Stimulated activated CD4-positive, alpha-beta T cell treated with anti-CD3 and anti-CD28 coated beads, Interleukin-1b, Interleukin-23, amount 100 ng/mL, for 1 hour (primary cell): ENCODE measurements at regions not wholly inside any gene's neighbourhood (a gene's known extent, or its start where the extent isn't known, plus 50 kb on each side); places are given as distances from the start of the nearest gene placed in this dataset.

Experiments used
- DNase-seq, 2 donors: peaks; one replicate each; pipeline ENCODE4 v3.0.0-alpha.2; 2020; ENCODE audit warnings: low read depth in 2 of 2

DNA sequence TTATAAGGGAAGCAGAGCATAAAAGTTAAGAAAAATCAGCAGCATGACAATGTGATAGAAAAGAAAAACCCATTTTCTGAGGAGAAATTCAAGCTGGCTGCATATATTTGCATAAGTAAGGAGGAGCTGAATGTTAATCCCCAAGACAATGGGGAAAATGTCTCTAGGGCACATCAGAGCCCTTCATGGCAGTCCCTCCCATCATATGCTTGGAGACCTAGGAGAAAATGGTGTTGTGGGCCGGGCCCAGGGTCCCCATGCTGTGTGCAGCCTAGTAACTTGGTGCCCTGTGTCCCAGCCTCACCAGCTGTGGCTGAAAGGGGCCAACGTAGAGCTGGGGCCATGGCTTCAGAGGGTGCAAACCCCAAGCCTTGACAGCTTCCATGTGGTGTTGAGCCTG lies 100.6 kb upstream of the PLPPR4 start:
- no peak for DNase-seq

DNA sequence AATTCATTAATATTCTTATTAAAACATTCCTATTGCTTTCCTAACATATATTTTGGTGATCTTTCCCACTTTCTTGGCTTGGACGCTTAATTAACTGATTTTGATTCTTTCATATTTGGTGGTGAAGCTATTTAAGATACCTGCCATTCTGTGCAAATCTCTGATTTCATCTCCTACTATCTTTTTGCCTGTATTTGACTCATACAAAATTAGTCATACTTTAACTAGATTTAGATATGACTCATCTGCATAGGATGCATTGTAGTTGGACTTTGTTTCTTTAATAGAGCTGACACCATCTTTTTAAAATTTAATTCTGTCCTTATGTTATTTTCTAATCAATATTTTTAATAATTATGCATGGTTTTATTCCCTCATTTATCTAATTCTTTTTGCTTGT lies 93.8 kb upstream of the PLPPR4 start:
- no peak for DNase-seq

GRCh38 chr1:99171184-99171813 lies 93.0 kb upstream of the PLPPR4 start:
- no peak for DNase-seq

DNA sequence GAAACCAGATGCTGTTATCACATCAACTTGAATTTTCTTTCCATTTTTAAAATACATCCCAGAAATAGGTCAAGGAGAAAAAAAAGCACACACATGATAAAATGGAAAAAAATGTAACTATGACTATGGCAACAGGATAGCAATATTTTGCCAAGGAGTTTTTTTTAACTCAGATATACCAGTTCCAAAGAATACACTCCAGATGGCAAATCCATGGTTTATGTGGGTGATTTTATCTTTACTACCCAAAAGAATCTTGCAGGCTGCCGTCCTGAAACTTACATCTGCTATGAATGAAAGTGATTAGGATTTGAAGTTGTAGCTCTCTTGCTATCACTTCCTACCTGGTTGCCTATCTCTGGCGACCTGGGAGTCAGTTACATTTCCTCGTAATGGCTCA lies 91.0 kb upstream of the PLPPR4 start:
- no peak for DNase-seq

DNA sequence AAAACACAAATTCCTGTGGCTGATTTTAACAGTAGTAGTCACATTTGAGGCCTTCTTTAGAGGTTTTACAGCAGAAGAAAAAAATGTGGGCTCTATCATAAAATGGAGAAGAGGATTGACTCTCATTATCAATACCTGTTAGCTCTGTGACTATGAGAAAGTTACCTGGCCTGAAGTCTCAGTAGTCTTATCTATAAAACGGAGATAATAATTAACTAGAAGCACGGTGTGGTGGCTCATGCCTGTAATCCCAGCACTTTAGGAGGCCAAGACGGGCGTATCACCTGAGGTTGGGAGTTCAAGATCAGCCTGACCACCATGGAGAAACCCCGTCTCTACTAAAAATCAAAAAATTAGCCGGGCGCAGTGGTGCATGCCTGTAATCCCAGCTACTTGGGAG lies 90.4 kb upstream of the PLPPR4 start:
- no peak for DNase-seq

- DNase-seq = no peak
Observed at GRCh38 chr1:99176753-99177152, 87.5 kb upstream of the PLPPR4 start.

- DNase-seq = no peak
Observed at GRCh38 chr1:99177465-99177864, 86.8 kb upstream of the PLPPR4 start.

DNA sequence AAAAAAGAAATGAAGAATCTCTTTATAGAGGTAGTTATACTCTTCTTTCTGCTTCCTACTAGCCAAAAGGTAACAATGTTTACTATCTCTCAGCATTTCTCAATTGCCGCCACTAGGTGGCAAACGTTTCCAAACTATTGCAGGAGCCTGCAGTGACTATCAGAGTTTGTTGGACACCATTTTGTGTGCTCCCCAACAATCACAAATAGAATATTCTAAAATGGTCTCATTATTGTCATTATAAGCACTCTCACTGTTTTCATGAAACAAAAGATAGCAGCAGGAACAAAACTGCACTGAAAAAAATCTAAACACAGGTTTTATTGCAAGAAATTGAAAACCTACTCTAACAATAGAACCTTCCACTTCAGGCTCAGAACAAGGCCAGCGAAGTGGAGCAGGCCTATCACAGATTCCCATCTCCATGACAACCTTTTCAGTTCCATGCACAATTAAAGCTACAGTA lies 83.9 kb upstream of the PLPPR4 start:
- DNase-seq = peak; percentile 8 to 38

DNA sequence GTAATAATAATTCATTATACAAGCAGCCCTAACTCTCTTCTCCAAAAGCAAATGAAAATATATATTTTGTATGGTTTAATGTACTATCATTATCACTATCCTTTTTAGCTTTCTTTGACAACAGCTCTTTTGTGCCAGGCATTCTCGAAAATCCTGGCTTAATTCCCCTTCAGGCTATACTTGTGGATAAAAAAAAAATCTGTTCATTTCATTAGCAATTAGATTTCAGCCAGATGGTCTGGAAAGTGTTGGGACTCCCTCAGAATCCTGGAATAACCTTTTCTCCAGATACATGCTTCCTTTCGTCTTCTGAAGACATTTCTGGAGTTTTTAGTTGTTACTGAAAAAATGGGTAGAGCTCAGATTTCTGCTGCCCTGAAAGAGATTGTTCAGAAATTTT lies 83.4 kb upstream of the PLPPR4 start:
- DNase-seq = no peak

DNA sequence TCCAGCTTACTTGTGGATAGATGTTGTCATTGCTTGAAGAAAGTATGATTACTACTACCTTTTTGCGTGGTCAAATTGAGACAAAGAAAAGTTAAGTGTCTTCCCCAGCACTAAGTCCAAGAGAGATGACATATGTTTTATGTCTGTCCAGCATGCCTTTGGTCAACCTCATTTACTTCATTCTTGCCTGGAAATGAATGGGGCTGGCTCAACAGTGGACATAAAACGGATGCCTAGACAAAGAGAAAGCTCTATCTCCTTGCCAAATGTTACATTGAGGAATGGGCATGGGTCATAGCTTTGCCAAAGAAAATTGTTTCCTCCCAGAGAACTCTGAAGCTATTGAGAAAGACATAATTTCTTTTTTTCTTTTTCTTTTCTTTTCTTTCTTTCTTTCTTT lies 82.4 kb upstream of the PLPPR4 start:
- no peak for DNase-seq

DNA sequence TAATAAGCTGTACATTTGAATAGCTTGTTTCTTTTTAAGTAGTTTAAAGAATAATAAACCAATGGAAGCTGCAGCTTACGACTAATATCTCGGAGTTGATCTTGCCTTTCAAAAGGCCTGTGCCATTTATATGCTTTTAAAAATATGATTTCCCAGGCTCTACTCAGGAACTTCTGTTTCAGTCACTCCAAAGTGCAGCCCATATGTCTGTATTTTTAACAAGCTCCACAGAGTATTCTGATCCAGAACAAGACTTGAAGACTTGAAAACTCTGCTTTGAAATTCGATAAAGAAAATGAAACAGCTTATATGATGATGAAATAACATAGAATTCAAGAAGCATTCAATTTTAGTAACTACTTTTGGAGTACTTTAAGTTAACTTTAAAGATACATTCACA lies 79.1 kb upstream of the PLPPR4 start:
- DNase-seq = no peak

DNA sequence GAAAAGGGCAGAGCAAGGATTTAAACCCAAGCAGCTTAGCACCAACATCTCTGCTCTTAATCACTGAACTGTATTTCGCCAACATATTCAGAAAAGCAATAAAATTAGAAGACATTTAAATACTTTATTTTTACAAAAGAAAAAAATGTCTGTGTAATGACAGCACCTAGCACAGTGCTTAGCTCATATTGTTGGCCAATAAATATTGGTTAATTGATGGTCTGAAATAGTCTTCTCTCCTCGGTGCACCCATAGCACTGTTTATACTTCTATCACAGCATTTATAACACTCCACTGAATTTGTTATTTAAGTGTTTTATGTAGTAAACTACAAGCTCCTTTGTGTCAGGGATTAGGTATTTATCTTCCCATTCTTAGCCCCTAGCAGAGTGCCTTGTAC lies 70.9 kb upstream of the PLPPR4 start:
- no peak for DNase-seq

DNA sequence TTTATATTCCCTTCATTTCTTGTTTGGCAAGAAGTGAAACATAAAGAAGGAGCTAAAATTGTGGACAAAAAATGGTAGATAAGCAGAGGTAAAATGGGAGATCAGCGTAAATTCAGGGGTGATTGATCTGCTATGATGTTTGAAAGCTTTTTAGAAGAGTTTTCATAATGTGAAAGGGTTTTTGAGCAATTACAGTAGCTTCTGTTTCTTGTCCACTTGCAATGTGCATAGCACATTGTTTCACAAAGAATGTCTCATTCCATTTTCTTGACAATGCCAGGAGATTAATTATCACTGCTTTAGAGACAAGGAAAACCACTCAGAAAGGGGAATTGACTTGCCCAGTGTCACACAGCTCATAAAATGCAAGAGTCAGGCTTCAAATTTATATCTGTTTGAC lies 65.9 kb upstream of the PLPPR4 start:
- DNase-seq = no peak

GRCh38 chr1:99207216-99207615 lies 57.1 kb upstream of the PLPPR4 start:
- no peak for DNase-seq
